WTC11 (cell line): ENCODE measurements at regions not wholly inside any gene's neighbourhood (a gene's known extent, or its start where the extent isn't known, plus 50 kb on each side); places are given as distances from the start of the nearest gene placed in this dataset.

Experiments
- ATAC-seq: fragments of 200-7000 bp; cut with Tn5 transposase; 2 replicates; pipeline ENCODE4 v1.10.0; 2021; ENCODE audit warnings: mild to moderate bottlenecking, moderate library complexity
- CTCF ChIA-PET: fragments of 300-600 bp; sonication (Branson Sonifier 250); formaldehyde crosslinking; loops from one replicate; lab custom pipeline; 2021; ENCODE audit warnings: antibody characterized with exemption; lab: Charles Lee
- POLR2A ChIA-PET: fragments of 350-600 bp; sonication (Branson Sonifier 250); formaldehyde crosslinking; loops from one replicate; lab custom pipeline; 2021; ENCODE audit warnings: antibody characterized with exemption; lab: Charles Lee
- DNase-seq: peaks from one replicate; pipeline ENCODE4 v3.0.0; 2021; ENCODE audit warnings: low spot score
- H3K27ac Mint-ChIP-seq: 2 replicates; pipeline ENCODE4 v1.8.0; 2021; ENCODE audit warnings: mixed read lengths
- H3K27me3 Mint-ChIP-seq: 2 replicates; pipeline ENCODE4 v1.8.0; 2021; ENCODE audit warnings: low read depth, mild to moderate bottlenecking, moderate library complexity, mixed read lengths
- H3K36me3 Mint-ChIP-seq: 2 replicates; pipeline ENCODE4 v1.8.0; 2021; ENCODE audit warnings: mixed read lengths
- H3K4me1 Mint-ChIP-seq: 2 replicates; pipeline ENCODE4 v1.8.0; 2022; ENCODE audit warnings: mixed read lengths
- H3K4me3 Mint-ChIP-seq: 2 replicates; pipeline ENCODE4 v1.8.0; 2021; ENCODE audit warnings: mild to moderate bottlenecking, moderate library complexity, mixed read lengths
- H3K9me3 Mint-ChIP-seq: 2 replicates; pipeline ENCODE4 v1.8.0; 2021; ENCODE audit warnings: mixed read lengths
- AFF4 ChIP-seq: sonication (generic); formaldehyde crosslinking; IDR thresholded peaks from 2 replicates; pipeline ENCODE4 v1.8.1; 2023; ENCODE audit warnings: mild to moderate bottlenecking, missing genetic modification reagents, borderline replicate concordance
- ATF1 ChIP-seq: sonication (generic); formaldehyde crosslinking; IDR thresholded peaks from 2 replicates; pipeline ENCODE4 v1.8.1; 2023; ENCODE audit warnings: mild to moderate bottlenecking, moderate library complexity, missing genetic modification reagents
- CREM ChIP-seq: sonication (generic); formaldehyde crosslinking; IDR thresholded peaks from 2 replicates; pipeline ENCODE4 v1.8.1; 2022; ENCODE audit warnings: mild to moderate bottlenecking, missing genetic modification reagents, moderate library complexity
- ELF4 ChIP-seq: sonication (generic); formaldehyde crosslinking; IDR thresholded peaks from 2 replicates; pipeline ENCODE4 v1.8.1; 2022; ENCODE audit warnings: low read depth, mild to moderate bottlenecking, moderate library complexity, missing genetic modification reagents
- EMX1 ChIP-seq: fragments of 250-450 bp; sonication (Bioruptor Pico); IDR thresholded peaks from 2 replicates; pipeline ENCODE4 v1.8.0; 2021; ENCODE audit warnings: mild to moderate bottlenecking
- GABPB1 ChIP-seq: sonication (generic); formaldehyde crosslinking; IDR thresholded peaks from 2 replicates; pipeline ENCODE4 v1.8.1; 2023; ENCODE audit warnings: mild to moderate bottlenecking, missing genetic modification reagents
- HMGA2 ChIP-seq: fragments of 250-450 bp; sonication (Bioruptor Pico); IDR thresholded peaks from 2 replicates; pipeline ENCODE4 v1.4.0; 2021; ENCODE audit warnings: mild to moderate bottlenecking, moderate library complexity
- IRF1 ChIP-seq: sonication (generic); formaldehyde crosslinking; IDR thresholded peaks from 2 replicates; pipeline ENCODE4 v1.8.0; 2023; ENCODE audit warnings: missing genetic modification reagents
- JUN ChIP-seq: sonication (generic); formaldehyde crosslinking; IDR thresholded peaks from 2 replicates; pipeline ENCODE4 v1.8.0; 2023; ENCODE audit warnings: mild to moderate bottlenecking, missing genetic modification reagents
- KAT7 ChIP-seq: sonication (generic); formaldehyde crosslinking; IDR thresholded peaks from 2 replicates; pipeline ENCODE4 v1.8.1; 2023; ENCODE audit warnings: missing genetic modification reagents, mild to moderate bottlenecking, borderline replicate concordance
- MXD4 ChIP-seq: fragments of 250-450 bp; sonication (Bioruptor Pico); IDR thresholded peaks from 2 replicates; pipeline ENCODE4 v1.8.0; 2021; ENCODE audit warnings: mild to moderate bottlenecking, moderate library complexity, borderline replicate concordance
- NR2C2 ChIP-seq: sonication (generic); formaldehyde crosslinking; IDR thresholded peaks from 2 replicates; pipeline ENCODE4 v1.8.0; 2022; ENCODE audit warnings: mild to moderate bottlenecking, missing genetic modification reagents
- NR3C1 ChIP-seq: sonication (generic); formaldehyde crosslinking; conservative IDR thresholded peaks from 2 replicates; pipeline ENCODE4 v1.8.1; 2023; ENCODE audit warnings: low read depth, mild to moderate bottlenecking, missing genetic modification reagents
- PRRX2 ChIP-seq: fragments of 250-450 bp; sonication (Bioruptor Pico); IDR thresholded peaks from 2 replicates; pipeline ENCODE4 v1.8.0; 2021; ENCODE audit warnings: mild to moderate bottlenecking
- RELA ChIP-seq: sonication (generic); formaldehyde crosslinking; IDR thresholded peaks from 2 replicates; pipeline ENCODE4 v1.8.1; 2022; ENCODE audit warnings: missing genetic modification reagents, mild to moderate bottlenecking, borderline replicate concordance
- RORB ChIP-seq: fragments of 250-450 bp; sonication (Bioruptor Pico); IDR thresholded peaks from 2 replicates; pipeline ENCODE4 v1.9.0; 2021; ENCODE audit warnings: mild to moderate bottlenecking
- SOX15 ChIP-seq: fragments of 250-450 bp; sonication (Bioruptor Pico); IDR thresholded peaks from 2 replicates; pipeline ENCODE4 v1.9.0; 2021; ENCODE audit warnings: mild to moderate bottlenecking
- TCF7 ChIP-seq: sonication (generic); formaldehyde crosslinking; IDR thresholded peaks from 2 replicates; pipeline ENCODE4 v1.8.0; 2022; ENCODE audit warnings: mild to moderate bottlenecking, low read depth, missing genetic modification reagents, moderate library complexity
- TEAD4 ChIP-seq: sonication (generic); formaldehyde crosslinking; IDR thresholded peaks from 2 replicates; pipeline ENCODE4 v1.8.0; 2022; ENCODE audit warnings: mild to moderate bottlenecking, missing genetic modification reagents
- ZBTB21 ChIP-seq: sonication (generic); formaldehyde crosslinking; IDR thresholded peaks from 2 replicates; pipeline ENCODE4 v1.8.1; 2023; ENCODE audit warnings: mild to moderate bottlenecking, missing genetic modification reagents, borderline replicate concordance
- ZNF138 ChIP-seq: sonication (generic); formaldehyde crosslinking; conservative IDR thresholded peaks from 2 replicates; pipeline ENCODE4 v1.8.1; 2022; ENCODE audit warnings: mild to moderate bottlenecking, moderate library complexity, missing genetic modification reagents
- ZNF263 ChIP-seq: sonication (generic); formaldehyde crosslinking; IDR thresholded peaks from 2 replicates; pipeline ENCODE4 v1.8.1; 2022; ENCODE audit warnings: low read depth, mild to moderate bottlenecking, moderate library complexity, missing genetic modification reagents
- ZNF512 ChIP-seq: sonication (generic); formaldehyde crosslinking; IDR thresholded peaks from 2 replicates; pipeline ENCODE4 v1.8.1; 2022; ENCODE audit warnings: missing genetic modification reagents, borderline replicate concordance
- TF ChIP-seq, protein P1 (sequence below): fragments of 250-450 bp; sonication (Bioruptor Pico); IDR thresholded peaks from 2 replicates; pipeline ENCODE4 v1.9.0; 2021; ENCODE audit warnings: mild to moderate bottlenecking

DNA sequence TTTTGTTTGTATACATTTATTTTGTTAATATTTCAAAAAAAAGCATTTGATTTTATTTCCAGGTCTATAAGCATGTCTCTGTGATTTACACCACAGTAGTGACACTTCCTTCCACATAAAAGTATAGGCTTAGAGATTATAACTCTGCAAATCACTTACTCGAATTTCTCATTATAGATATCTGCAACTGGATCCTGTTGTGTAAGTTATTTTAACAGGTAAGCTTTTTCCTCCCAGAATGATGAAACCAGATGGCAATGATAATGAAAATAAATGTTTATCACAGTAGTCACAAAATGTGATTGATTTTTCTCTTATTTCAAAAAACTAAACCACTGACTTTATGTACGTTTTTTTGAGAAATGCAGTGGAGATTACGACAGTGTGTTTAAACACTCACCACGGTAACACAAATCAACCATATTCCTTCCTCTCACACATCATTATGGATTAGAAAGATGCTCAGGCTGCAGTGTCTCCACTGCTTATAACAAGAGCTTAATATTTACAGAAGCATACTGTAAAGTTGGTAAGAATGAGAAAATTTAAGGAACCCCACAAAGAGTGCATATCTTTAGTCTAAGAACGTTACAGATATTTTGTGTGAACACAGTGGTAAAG is 194.6 kb downstream of the ATXN7L3B start (continued):
- no peak for TF ChIP-seq AFF4 (CRISPR knock-in tag)
- no peak for TF ChIP-seq PRRX2 (CRISPR knock-in tag)
- no peak for TF ChIP-seq ZNF512 (CRISPR knock-in tag)
- no peak for TF ChIP-seq ZBTB21 (CRISPR knock-in tag)
- TF ChIP-seq HMGA2 (CRISPR knock-in tag) = no peak
- no peak for TF ChIP-seq TCF7 (CRISPR knock-in tag)
- TF ChIP-seq NR2C2 (CRISPR knock-in tag) = no peak
- TF ChIP-seq, protein P1, sequence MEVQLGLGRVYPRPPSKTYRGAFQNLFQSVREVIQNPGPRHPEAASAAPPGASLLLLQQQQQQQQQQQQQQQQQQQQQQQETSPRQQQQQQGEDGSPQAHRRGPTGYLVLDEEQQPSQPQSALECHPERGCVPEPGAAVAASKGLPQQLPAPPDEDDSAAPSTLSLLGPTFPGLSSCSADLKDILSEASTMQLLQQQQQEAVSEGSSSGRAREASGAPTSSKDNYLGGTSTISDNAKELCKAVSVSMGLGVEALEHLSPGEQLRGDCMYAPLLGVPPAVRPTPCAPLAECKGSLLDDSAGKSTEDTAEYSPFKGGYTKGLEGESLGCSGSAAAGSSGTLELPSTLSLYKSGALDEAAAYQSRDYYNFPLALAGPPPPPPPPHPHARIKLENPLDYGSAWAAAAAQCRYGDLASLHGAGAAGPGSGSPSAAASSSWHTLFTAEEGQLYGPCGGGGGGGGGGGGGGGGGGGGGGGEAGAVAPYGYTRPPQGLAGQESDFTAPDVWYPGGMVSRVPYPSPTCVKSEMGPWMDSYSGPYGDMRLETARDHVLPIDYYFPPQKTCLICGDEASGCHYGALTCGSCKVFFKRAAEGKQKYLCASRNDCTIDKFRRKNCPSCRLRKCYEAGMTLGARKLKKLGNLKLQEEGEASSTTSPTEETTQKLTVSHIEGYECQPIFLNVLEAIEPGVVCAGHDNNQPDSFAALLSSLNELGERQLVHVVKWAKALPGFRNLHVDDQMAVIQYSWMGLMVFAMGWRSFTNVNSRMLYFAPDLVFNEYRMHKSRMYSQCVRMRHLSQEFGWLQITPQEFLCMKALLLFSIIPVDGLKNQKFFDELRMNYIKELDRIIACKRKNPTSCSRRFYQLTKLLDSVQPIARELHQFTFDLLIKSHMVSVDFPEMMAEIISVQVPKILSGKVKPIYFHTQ (CRISPR knock-in tag) = no peak

DNA sequence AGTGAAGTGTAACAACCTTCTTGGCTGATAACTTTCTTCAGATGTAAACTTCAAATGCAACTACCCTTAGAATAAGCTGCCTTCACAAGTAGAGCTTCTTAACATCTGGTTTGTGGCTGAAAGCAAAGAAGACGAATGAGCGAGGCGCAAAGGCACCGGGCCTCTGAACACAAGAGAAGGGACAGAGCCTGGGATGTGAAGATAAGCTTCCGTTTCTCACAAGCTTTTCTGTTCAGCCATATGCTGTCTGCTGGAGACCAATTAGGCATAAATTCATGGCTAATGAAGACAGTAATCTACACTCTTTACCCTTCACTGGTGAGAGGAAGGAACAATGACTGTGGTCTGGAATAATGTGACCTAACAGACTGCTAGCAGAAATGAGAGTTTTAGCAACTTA is 195.2 kb downstream of the ATXN7L3B start:
- CTCF ChIA-PET = no interaction called here
- Mint-ChIP-seq H3K4me1 (no peaks in the 10 kb centered on the region), H3K36me3 (no peaks in the 10 kb centered on the region), H3K9me3 (no peaks in the 10 kb centered on the region), H3K4me3 (no peak overlapping the region), H3K27ac (no peak overlapping the region), H3K27me3 (no peaks in the 10 kb centered on the region)
- TF ChIP-seq RORB (no peak), GABPB1 (CRISPR knock-in tag) (no peak), AFF4 (CRISPR knock-in tag) (no peak), TEAD4 (CRISPR knock-in tag) (no peak), MXD4 (CRISPR knock-in tag) (no peak), CREM (CRISPR knock-in tag) (no peak), NR3C1 (CRISPR knock-in tag) (no peak), ELF4 (no peak), ZNF263 (CRISPR knock-in tag) (no peak), KAT7 (CRISPR knock-in tag) (no peak), RELA (CRISPR knock-in tag) (no peak), ZNF138 (CRISPR knock-in tag) (no peak), EMX1 (CRISPR knock-in tag) (no peak), IRF1 (no peak), ZBTB21 (CRISPR knock-in tag) (no peak), JUN (CRISPR knock-in tag) (no peak), ATF1 (CRISPR knock-in tag) (no peak), SOX15 (no peak)
- POLR2A ChIA-PET = no interaction called here
- ATAC-seq (no peak), DNase-seq (no peak)
